Thoracic aorta (tissue), 2 donors: ENCODE measurements at regions not wholly inside any gene's neighbourhood (a gene's known extent, or its start where the extent isn't known, plus 50 kb on each side); places are given as distances from the start of the nearest gene placed in this dataset.

Source experiments
- ATAC-seq: fragments of 150-250 bp; one replicate; pipeline ENCODE4 v1.8.0; 2017; ENCODE audit warnings: low read depth; ENCODE audit not compliant: insufficient number of reproducible peaks, low FRiP score
- DNase-seq: peaks from one replicate; pipeline ENCODE4 v3.0.0-alpha.2; 2020; ENCODE audit warnings: low spot score
- H3K27ac ChIP-seq, 2 donors: fragments of 200-600 bp; sonication (generic); 1 replicate in 1 of 2; 2 replicates in 1 of 2; pipeline ENCODE4 v1.5.1; 2016; ENCODE audit warnings: mild to moderate bottlenecking in 2 of 2, moderate library complexity in 2 of 2
- H3K27me3 ChIP-seq: fragments of 200-600 bp; sonication (generic); replicated peaks from 2 replicates; pipeline ENCODE4 v1.6.0; 2016; ENCODE audit warnings: mild to moderate bottlenecking; ENCODE audit not compliant: insufficient read depth
- H3K36me3 ChIP-seq: fragments of 200-600 bp; sonication (generic); one replicate; pipeline ENCODE4 v1.5.1; 2016
- H3K4me1 ChIP-seq, 2 donors: fragments of 200-600 bp; sonication (generic); 1 replicate in 1 of 2; 2 replicates in 1 of 2; pipeline versions ENCODE4 v1.5.1 to v1.6.0; 2016; ENCODE audit warnings: low read depth in 2 of 2, mild to moderate bottlenecking in 1 of 2; ENCODE audit not compliant: control insufficient read depth in 1 of 2
- H3K4me3 ChIP-seq: fragments of 200-600 bp; sonication (generic); 2 replicates; pipeline ENCODE4 v1.5.1; 2016; ENCODE audit warnings: mild to moderate bottlenecking
- H3K9me3 ChIP-seq: fragments of 200-600 bp; sonication (generic); 2 replicates; pipeline ENCODE4 v1.5.1; 2016
- CTCF ChIP-seq: fragments of 200-600 bp; sonication (generic); IDR thresholded peaks from one replicate; pipeline ENCODE4 v1.5.1; 2019; ENCODE audit warnings: antibody characterized with exemption

GRCh38 chr2:172322049-172322448 lies 105.3 kb upstream of the ITGA6 start:
- no peaks in the 10 kb centered on the region for H3K27me3 ChIP-seq
- ATAC-seq = no peak

GRCh38 chr2:172323256-172323655 lies 104.1 kb upstream of the ITGA6 start:
- no peak for ATAC-seq
- Histone ChIP-seq H3K36me3 (no peaks in the 10 kb centered on the region), H3K4me3 (no peak overlapping the region), H3K4me1 (peaks cover 6 to 10% of the 10 kb centered on the region in 2 donors), H3K27ac (no peak overlapping the region), H3K9me3 (no peaks in the 10 kb centered on the region), H3K27me3 (no peaks in the 10 kb centered on the region)
- no peak for TF ChIP-seq CTCF
- DNase-seq = no peak

More at GRCh38 chr2:172322049-172322448, 105.3 kb upstream of the ITGA6 start:
- Histone ChIP-seq H3K36me3 (no peaks in the 10 kb centered on the region), H3K4me1 (peaks cover 6 to 10% of the 10 kb centered on the region in 2 donors), H3K27ac (no peak overlapping the region), H3K9me3 (no peaks in the 10 kb centered on the region), H3K4me3 (no peak overlapping the region)
- DNase-seq = no peak
- TF ChIP-seq CTCF = no peak

- Histone ChIP-seq H3K9me3 (no peaks in the 10 kb centered on the region), H3K4me3 (no peak overlapping the region), H3K27ac (no peak overlapping the region), H3K27me3 (no peaks in the 10 kb centered on the region), H3K4me1 (peaks cover 6 to 10% of the 10 kb centered on the region in 2 donors), H3K36me3 (no peaks in the 10 kb centered on the region)
- TF ChIP-seq CTCF = no peak
- DNase-seq (no peak), ATAC-seq (no peak)
Observed at GRCh38 chr2:172323861-172324597, 103.4 kb upstream of the ITGA6 start.

- peaks cover 6 to 10% of the 10 kb centered on the region in 2 donors for H3K4me1 ChIP-seq
- H3K36me3 ChIP-seq = no peaks in the 10 kb centered on the region
- H3K27me3 ChIP-seq = no peaks in the 10 kb centered on the region
- H3K27ac ChIP-seq = no peak overlapping the region
- ATAC-seq (no peak), DNase-seq (no peak)
- H3K9me3 ChIP-seq = no peaks in the 10 kb centered on the region
- TF ChIP-seq CTCF = no peak
- no peak overlapping the region for H3K4me3 ChIP-seq
Observed at GRCh38 chr2:172326211-172326509, 101.2 kb upstream of the ITGA6 start.

- ATAC-seq = no peak
- Histone ChIP-seq H3K4me1 (peaks cover 6 to 10% of the 10 kb centered on the region in 2 donors), H3K27ac (no peak overlapping the region), H3K4me3 (no peak overlapping the region), H3K36me3 (no peaks in the 10 kb centered on the region), H3K27me3 (no peaks in the 10 kb centered on the region), H3K9me3 (no peaks in the 10 kb centered on the region)
- no peak for DNase-seq
- no peak for TF ChIP-seq CTCF
Observed at GRCh38 chr2:172328103-172328841, 99.1 kb upstream of the ITGA6 start.
